DOHH2 (cell line): ENCODE measurements at regions not wholly inside any gene's neighbourhood (a gene's known extent, or its start where the extent isn't known, plus 50 kb on each side); places are given as distances from the start of the nearest gene placed in this dataset.
A peak's percentile ranks its signal among the peaks of the same experiment; 100 is the strongest.

Experiments used
- H3F3A ChIP-seq: fragments of 200-600 bp; sonication (generic), shearing (Covaris generic); 2 replicates; pipeline ENCODE4 v1.6.0; 2016; ENCODE audit warnings: antibody characterized with exemption, mild to moderate bottlenecking; ENCODE audit not compliant: control insufficient read depth, insufficient read depth
- H3K27ac ChIP-seq: fragments of 200-600 bp; sonication (generic); 2 replicates; pipeline ENCODE4 v1.5.1; 2014; ENCODE audit warnings: low read depth, mild to moderate bottlenecking, low read length, moderate library complexity
- H3K27me3 ChIP-seq: fragments of 200-600 bp; sonication (generic); 2 replicates; pipeline ENCODE4 v1.6.1; 2014; ENCODE audit warnings: mild to moderate bottlenecking, low read length, mixed read lengths; ENCODE audit not compliant: control insufficient read depth
- H3K36me3 ChIP-seq: fragments of 200-600 bp; sonication (generic); 2 replicates; pipeline ENCODE4 v1.6.1; 2014; ENCODE audit warnings: mild to moderate bottlenecking, low read length, moderate library complexity, mixed read lengths; ENCODE audit not compliant: control insufficient read depth
- H3K4me1 ChIP-seq: fragments of 200-600 bp; sonication (generic); 2 replicates; pipeline ENCODE4 v1.6.1; 2014; ENCODE audit warnings: mild to moderate bottlenecking, low read length, mixed read lengths; ENCODE audit not compliant: control insufficient read depth
- H3K4me2 ChIP-seq: fragments of 200-600 bp; sonication (generic); 2 replicates; pipeline ENCODE4 v1.6.0; 2014; ENCODE audit warnings: mild to moderate bottlenecking, low read length, moderate library complexity
- H3K4me3 ChIP-seq: fragments of 200-600 bp; sonication (generic); 2 replicates; pipeline ENCODE4 v1.5.1; 2014; ENCODE audit warnings: mild to moderate bottlenecking, low read length, mixed read lengths
- H3K79me2 ChIP-seq: fragments of 200-600 bp; sonication (generic); 2 replicates; pipeline ENCODE4 v1.6.1; 2014; ENCODE audit warnings: mild to moderate bottlenecking, low read length, mixed read lengths; ENCODE audit not compliant: control insufficient read depth
- H3K9me2 ChIP-seq: fragments of 200-600 bp; sonication (generic); replicated peaks from 2 replicates; pipeline ENCODE4 v1.6.1; 2014; ENCODE audit warnings: mild to moderate bottlenecking, low read length, mixed read lengths; ENCODE audit not compliant: control insufficient read depth
- H3K9me3 ChIP-seq: fragments of 200-600 bp; sonication (generic); 2 replicates; pipeline ENCODE4 v1.6.1; 2014; ENCODE audit warnings: antibody characterized with exemption, low read length, mixed read lengths; ENCODE audit not compliant: control insufficient read depth, insufficient read depth
- H4K20me1 ChIP-seq: fragments of 200-600 bp; sonication (generic); 2 replicates; pipeline ENCODE4 v1.6.0; 2014; ENCODE audit warnings: low read depth, mild to moderate bottlenecking, antibody characterized with exemption, low read length, moderate library complexity; ENCODE audit not compliant: control insufficient read depth, insufficient read depth
- EZH2phosphoT487 ChIP-seq: fragments of 200-600 bp; sonication (generic); IDR thresholded peaks from 2 replicates; pipeline ENCODE4 v1.6.1; 2017; ENCODE audit warnings: borderline replicate concordance, mild to moderate bottlenecking, antibody characterized with exemption, low read length, moderate library complexity, mixed read lengths
- TF ChIP-seq, protein P1 (sequence below): fragments of 200-600 bp; sonication (generic); IDR thresholded peaks from one replicate; pipeline ENCODE4 v1.5.1; 2014; ENCODE audit warnings: antibody characterized with exemption, mild to moderate bottlenecking, low read depth, low read length; ENCODE audit not compliant: poor library complexity, severe bottlenecking

DNA sequence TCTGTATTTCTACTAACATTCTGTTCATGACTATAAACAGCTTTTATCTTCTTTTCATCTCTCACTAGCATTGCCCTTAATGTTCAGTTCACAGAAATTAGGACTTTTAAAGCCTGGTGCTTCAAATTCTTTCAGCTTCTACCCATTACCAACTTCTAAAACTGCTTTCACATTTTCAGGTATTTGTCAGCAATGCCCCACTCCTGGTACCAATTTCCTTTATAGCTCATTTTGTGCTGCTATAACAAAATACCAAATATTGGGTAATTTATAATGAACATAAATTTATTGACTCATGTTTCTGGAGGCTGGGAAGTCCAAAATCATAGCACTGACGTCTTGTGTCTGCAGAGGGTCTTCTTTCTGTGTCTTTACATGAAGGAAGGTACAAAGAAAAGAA lies 753.1 kb upstream of the CCDC54 start:
- Histone ChIP-seq H3K79me2 (no peaks in the 10 kb centered on the region), H3K27me3 (no peaks in the 10 kb centered on the region), H3K36me3 (no peaks in the 10 kb centered on the region), H3K27ac (no peak overlapping the region), H3K4me2 (no peak overlapping the region), H3K4me1 (peaks cover 9% of the 10 kb centered on the region), H3K4me3 (no peak overlapping the region), H3F3A (no peaks in the 10 kb centered on the region), H4K20me1 (no peaks in the 10 kb centered on the region), H3K9me2 (no peaks in the 10 kb centered on the region), H3K9me3 (peaks cover 8% of the 10 kb centered on the region)
- TF ChIP-seq, protein P1, sequence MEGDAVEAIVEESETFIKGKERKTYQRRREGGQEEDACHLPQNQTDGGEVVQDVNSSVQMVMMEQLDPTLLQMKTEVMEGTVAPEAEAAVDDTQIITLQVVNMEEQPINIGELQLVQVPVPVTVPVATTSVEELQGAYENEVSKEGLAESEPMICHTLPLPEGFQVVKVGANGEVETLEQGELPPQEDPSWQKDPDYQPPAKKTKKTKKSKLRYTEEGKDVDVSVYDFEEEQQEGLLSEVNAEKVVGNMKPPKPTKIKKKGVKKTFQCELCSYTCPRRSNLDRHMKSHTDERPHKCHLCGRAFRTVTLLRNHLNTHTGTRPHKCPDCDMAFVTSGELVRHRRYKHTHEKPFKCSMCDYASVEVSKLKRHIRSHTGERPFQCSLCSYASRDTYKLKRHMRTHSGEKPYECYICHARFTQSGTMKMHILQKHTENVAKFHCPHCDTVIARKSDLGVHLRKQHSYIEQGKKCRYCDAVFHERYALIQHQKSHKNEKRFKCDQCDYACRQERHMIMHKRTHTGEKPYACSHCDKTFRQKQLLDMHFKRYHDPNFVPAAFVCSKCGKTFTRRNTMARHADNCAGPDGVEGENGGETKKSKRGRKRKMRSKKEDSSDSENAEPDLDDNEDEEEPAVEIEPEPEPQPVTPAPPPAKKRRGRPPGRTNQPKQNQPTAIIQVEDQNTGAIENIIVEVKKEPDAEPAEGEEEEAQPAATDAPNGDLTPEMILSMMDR: no peak
- no peak for TF ChIP-seq EZH2phosphoT487

DNA sequence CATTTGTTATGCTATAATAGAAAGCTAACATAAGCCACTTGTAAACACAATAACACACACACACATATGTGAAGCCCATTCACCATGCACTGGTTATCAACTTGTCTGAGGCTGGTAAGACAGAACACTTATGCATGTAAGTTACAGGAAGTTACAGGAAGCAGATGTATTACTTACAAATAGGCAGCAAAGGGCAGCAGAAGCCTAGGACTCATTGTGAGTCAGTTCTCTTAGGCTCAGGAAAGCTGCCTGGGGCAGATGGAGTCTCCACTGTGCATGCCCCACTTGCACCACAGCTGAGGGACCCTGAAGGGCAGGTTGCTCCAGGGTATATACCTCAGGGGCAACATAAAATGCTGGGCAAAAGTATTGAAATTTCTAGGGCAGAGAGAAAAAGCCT lies 748.8 kb upstream of the CCDC54 start:
- Histone ChIP-seq H3K4me2 (no peak overlapping the region), H3K36me3 (no peaks in the 10 kb centered on the region), H3K9me2 (no peaks in the 10 kb centered on the region), H3K9me3 (peaks cover 8% of the 10 kb centered on the region), H3K27ac (no peak overlapping the region), H3K4me3 (no peak overlapping the region), H4K20me1 (no peaks in the 10 kb centered on the region), H3K27me3 (no peaks in the 10 kb centered on the region), H3K4me1 (peaks cover 18% of the 10 kb centered on the region), H3K79me2 (no peaks in the 10 kb centered on the region), H3F3A (no peaks in the 10 kb centered on the region)
- no peak for TF ChIP-seq EZH2phosphoT487
- TF ChIP-seq, protein P1: no peak

DNA sequence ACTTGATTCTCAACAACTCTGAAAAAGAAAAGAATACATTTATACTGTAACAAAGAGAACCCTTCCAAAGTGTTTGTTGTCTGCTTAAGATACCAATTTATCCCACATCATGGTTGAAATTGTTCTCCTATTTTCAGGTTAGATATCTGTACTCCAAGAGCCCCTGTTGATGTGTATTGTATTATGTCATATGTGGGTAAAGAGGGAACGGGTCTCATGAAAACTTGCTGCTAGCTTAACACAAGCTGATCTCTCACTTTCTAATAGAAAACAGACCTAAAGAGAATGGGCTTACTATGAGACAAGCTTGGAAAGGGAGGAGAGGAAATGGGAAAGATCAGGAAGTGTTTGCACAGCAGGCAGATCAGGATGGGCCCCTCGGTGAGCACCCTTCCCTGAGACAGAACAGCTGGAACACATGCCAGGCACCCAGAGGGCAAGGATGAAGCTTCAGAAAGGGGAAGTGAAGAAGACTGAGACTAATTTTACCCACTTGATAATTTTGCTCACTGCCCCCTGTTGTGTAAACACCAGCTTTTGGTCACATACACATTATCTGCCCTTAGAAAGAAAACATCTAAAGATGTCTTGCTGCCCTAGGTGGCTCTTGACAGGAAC lies 747.9 kb upstream of the CCDC54 start:
- no peaks in the 10 kb centered on the region for H3K9me2 ChIP-seq
- H3K27ac ChIP-seq: no peak overlapping the region
- H3K4me3 ChIP-seq: no peak overlapping the region
- no peaks in the 10 kb centered on the region for H3K79me2 ChIP-seq
- TF ChIP-seq, protein P1: no peak
- no peak for TF ChIP-seq EZH2phosphoT487
- H3K9me3 ChIP-seq: peaks cover 3% of the 10 kb centered on the region
- no peaks in the 10 kb centered on the region for H3K36me3 ChIP-seq
- no peaks in the 10 kb centered on the region for H3F3A ChIP-seq
- no peaks in the 10 kb centered on the region for H4K20me1 ChIP-seq
- no peaks in the 10 kb centered on the region for H3K27me3 ChIP-seq
- peak overlapping the region; percentile 22; the same call in 1 of the 2 replicates for H3K4me2 ChIP-seq
- H3K4me1 ChIP-seq: peaks cover 18% of the 10 kb centered on the region
